ENCODE measurements at regions not wholly inside any gene's neighbourhood (a gene's known extent, or its start where the extent isn't known, plus 50 kb on each side); places are given as distances from the start of the nearest gene placed in this dataset.
"Not testable (repeated sequence)": the region's sequence is repeated elsewhere in the genome, so short reads cannot be mapped to it uniquely, and the experiment has no call there.

GRCh38 chr16:60137891-60138290 lies 1403.8 kb upstream of the GOT2 start:
- no peak for DNase-seq (ENCODE audit: low spot score)

DNA sequence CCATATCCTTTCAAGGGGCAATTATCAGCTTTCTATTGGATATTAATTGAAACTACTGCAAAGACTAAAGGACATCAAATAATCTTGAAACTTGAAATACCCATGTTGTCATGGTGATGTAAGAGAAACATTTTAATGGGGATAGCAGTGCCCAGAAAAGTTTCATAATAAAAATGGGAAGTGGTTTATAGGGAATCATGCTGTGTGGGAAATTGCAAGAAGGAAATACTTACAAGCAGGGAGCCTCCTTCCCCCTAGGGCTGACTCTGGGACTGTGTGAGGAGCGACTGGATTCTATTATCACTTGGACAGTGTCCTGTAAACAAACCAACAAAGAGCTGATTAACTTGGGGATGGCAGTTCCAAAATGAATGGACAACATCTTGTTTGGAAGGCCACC lies 1393.1 kb upstream of the GOT2 start:
- no peak for DNase-seq (ENCODE audit: low spot score)

GRCh38 chr16:60126115-60126514 lies 1392.0 kb upstream of the GOT2 start:
- DNase-seq (ENCODE audit: low spot score): not testable (repeated sequence)

- no peak for DNase-seq (ENCODE audit: low spot score)
Observed at GRCh38 chr16:60123392-60124023, 1389.4 kb upstream of the GOT2 start.

DNA sequence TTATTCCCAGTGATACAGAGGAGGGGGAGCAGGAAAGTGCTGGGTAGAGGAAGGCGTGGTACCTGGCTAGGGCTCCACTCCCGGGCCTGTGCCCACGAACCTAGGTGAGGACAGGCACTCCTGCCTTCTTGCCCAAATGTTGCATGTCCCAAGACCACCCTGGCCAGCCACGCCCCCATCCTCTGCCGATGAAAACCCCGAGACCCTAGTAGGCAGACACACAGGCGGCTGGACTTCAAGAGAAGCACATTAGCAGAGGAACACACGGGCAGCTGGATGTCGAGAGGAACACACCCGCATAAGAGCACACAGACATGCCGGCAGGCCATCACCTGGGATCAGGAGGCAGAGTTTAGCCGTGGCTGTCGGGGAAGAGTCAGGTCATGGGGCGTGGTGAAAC lies 1386.5 kb upstream of the GOT2 start:
- DNase-seq (ENCODE audit: low spot score): no peak

- DNase-seq (ENCODE audit: low spot score): no peak
Observed at GRCh38 chr16:60110531-60110930, 1376.4 kb upstream of the GOT2 start.

DNA sequence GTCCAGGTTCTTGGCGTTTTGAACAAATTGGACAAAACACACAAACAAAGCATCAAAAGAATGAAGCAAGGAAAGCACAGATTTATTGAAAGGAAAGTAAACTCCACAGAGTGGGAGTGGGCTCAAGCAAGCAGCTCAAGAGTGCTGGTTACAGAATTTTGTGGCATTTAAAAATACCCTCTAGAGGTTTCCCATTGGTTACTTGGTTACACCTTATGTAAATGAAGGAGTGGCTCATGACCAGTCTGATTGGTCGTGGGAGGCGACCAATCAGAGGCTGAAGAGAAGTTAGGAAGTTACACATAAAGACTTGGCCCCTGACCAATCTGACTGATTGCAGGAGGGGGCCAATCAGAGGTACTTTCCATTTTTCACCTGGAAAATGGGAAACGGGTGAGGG lies 1373.8 kb upstream of the GOT2 start:
- DNase-seq (ENCODE audit: low spot score): no peak

DNA sequence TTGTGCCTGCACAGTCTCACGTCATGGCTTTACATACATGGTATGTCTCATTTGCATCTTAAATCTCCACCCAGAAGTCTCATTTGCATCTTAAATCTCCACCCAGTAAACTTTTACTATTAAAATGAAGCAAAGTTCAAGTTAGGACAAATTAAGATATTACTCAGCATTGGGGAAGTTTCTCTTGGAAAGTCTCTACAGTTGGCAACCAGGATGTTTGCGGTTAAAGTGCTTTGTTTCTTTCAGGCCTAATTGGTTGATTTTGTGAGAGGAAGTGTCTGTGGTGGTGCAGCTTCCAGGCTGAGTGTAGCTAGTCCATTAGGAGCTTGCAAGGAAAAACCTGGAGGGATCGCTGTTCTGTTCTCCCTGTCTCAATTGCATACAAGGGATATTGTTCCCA lies 1373.3 kb upstream of the GOT2 start:
- no peak for DNase-seq (ENCODE audit: low spot score)

DNA sequence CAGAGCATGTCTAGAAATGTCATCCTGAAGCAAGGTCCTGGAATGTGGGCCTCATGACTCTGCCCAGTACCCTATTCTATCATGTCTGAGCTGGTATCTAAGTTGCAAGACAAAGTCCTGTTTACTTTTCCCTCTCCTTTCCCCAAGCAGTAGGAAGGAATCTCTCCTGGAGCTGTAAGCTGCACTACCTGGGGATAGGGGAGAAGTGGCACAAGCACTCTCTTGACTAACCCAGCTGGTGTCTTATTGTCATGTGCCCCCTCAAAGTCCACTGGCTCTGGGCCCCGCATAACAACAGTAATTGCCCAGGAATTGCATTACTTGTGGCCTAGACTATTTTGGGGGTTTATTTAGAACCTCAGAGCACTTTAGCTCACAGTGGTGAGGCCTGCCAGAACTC lies 1366.3 kb upstream of the GOT2 start:
- DNase-seq (ENCODE audit: low spot score): no peak

GRCh38 chr16:60091529-60091928 lies 1357.4 kb upstream of the GOT2 start:
- DNase-seq (ENCODE audit: low spot score): no peak

DNA sequence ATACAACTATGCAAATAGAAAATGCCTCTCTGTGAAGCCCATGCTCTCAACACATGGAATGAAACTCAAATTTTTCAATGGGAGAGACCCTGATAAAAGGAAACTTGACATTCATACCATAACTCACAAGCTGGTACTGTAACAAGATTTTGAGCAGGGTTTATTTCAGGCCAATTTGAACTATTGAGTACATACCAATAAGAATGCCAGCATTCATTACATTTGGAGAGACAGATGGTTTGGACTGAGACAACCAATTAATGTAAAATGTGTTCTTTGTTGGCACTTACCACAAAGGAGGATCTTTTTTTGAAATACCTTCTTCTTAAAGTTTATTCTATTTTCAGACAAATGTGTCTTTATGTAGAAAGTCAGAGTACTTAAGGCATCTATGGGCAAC lies 1357.0 kb upstream of the GOT2 start:
- DNase-seq (ENCODE audit: low spot score): no peak

DNA sequence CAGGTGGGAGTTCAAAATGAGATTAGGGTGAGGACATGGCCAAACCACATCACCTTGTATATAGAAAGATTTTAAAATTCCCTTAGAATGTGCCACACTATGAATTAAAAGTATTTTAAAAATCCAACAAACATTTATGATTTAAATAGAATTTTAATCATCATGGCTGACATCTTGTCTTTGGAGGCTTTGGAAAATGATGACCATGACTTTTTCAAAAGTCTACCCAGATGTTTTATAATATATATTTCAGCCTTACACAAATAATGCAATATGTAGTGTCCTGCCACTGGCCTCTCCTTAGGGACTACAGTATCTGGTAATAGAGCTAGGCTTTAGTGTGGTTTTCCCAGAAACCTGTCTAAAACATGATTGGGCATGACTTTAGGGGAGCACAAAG lies 1353.4 kb upstream of the GOT2 start:
- no peak for DNase-seq (ENCODE audit: low spot score)

GRCh38 chr16:60078819-60079218 lies 1344.7 kb upstream of the GOT2 start:
- DNase-seq (ENCODE audit: low spot score): not testable (repeated sequence)

GRCh38 chr16:60077861-60078260 lies 1343.7 kb upstream of the GOT2 start:
- no peak for DNase-seq (ENCODE audit: low spot score)

DNA sequence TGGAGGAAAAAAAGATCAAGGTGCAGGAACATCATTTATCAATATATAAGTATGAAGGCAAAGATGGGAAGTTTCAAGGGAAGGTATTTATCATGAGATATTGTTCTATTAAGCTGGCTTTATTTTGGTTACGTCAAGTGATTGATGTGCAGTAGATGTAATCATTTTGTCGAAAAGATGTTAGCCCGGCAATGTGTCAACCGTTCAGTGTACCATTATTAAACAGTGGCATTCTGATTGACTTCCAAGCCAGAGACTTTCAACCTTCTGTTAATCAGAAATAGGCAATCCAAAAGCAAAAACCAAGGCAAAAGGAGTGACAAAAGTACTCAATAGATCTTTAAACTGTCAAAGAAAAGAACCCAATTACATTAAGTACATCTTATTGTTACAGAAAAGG lies 1340.3 kb upstream of the GOT2 start:
- no peak for DNase-seq (ENCODE audit: low spot score)

DNA sequence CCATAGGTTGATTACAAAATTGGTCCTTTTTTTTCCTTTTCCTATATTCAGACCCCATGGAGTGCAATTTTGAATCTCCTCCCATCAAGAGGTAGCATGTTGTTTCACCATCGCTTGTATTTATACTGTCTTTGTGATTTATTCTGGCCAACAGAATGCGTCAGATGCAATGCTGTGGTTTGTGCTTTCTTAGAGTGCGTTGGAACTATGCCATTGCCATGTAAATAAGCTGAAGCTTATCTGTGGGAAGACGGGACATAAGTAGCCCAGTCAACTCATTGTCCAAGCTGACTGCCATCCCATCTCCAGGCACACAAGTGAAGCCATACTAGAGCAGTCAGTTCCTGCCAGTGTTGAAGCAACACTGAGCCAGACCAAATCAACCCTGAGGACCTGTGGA lies 1339.3 kb upstream of the GOT2 start:
- DNase-seq (ENCODE audit: low spot score): no peak

DNA sequence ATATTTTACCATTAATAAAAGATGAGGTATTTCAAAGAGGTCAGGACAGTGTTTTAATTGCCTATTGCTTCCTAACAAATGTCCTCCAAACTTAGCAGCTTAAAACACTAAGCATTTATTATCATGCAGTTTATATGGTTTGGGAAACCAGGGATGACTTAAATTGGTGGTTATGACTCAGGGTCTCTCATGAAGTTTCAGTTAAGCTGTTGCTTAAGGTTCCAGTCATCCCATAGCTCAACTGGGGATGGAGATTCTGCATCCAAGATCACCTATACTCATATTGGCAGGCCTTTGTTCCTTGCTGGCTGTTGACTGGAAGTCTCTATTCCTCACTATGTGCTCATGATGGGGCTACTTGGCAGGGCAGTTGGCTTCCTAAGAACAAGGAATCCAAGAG lies 1329.9 kb upstream of the GOT2 start:
- no peak for DNase-seq (ENCODE audit: low spot score)

GRCh38 chr16:60061396-60061795 lies 1327.3 kb upstream of the GOT2 start:
- DNase-seq (ENCODE audit: low spot score): no peak

GRCh38 chr16:60060731-60061130 lies 1326.6 kb upstream of the GOT2 start:
- DNase-seq (ENCODE audit: low spot score): no peak

DNA sequence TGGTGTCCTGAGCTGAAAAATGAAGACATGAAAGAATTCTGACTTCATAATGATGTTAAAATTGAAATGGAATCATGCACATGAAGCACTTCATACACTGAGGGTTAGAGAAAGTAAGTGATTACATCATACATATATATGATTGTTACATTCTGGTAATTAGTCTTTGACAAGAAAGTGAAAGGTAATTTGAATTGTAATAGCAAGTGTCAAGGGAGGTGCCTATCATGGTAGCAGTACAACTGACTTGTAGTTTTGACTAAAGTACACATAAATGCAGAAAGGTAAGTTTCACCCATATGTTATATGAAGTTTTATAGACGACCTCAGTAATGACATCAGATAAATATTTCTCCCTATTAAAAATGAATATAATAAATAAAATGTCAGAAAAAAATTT lies 1325.0 kb upstream of the GOT2 start:
- DNase-seq (ENCODE audit: low spot score): no peak

GRCh38 chr16:60041671-60042070 lies 1307.6 kb upstream of the GOT2 start:
- no peak for DNase-seq (ENCODE audit: low spot score)

- no peak for DNase-seq (ENCODE audit: low spot score)
Observed at GRCh38 chr16:60031740-60032139, 1297.6 kb upstream of the GOT2 start.

- DNase-seq (ENCODE audit: low spot score): no peak
Observed at GRCh38 chr16:60027351-60027750, 1293.2 kb upstream of the GOT2 start.

- no peak for DNase-seq (ENCODE audit: low spot score)
Observed at GRCh38 chr16:60013076-60013475, 1279.0 kb upstream of the GOT2 start.

GRCh38 chr16:60001523-60001922 lies 1267.4 kb upstream of the GOT2 start:
- DNase-seq (ENCODE audit: low spot score): no peak

Measured in AG08396 (cell line).